Neural cell (in vitro differentiated cells): ENCODE measurements at regions not wholly inside any gene's neighbourhood (a gene's known extent, or its start where the extent isn't known, plus 50 kb on each side); places are given as distances from the start of the nearest gene placed in this dataset.

Source experiments
- H2AFZ ChIP-seq: fragments of 200-600, 300-800 bp; sonication (generic), shearing (Covaris generic); 2 replicates; pipeline ENCODE4 v1.6.0; 2014; ENCODE audit warnings: low read depth, mild to moderate bottlenecking, antibody characterized with exemption, low read length, moderate library complexity
- H3F3A ChIP-seq: fragments of 200-600 bp; shearing (Covaris generic); 2 replicates; pipeline ENCODE4 v1.6.1; 2016; ENCODE audit warnings: mild to moderate bottlenecking, moderate library complexity, mixed read lengths, antibody characterized with exemption, low read length; ENCODE audit not compliant: insufficient read depth, poor library complexity, severe bottlenecking
- H3K27ac ChIP-seq: fragments of 200-600, 300-800 bp; sonication (generic), shearing (Covaris generic); 2 replicates; pipeline ENCODE4 v1.5.1; 2014; ENCODE audit warnings: mild to moderate bottlenecking, low read length, moderate library complexity
- H3K27me3 ChIP-seq: fragments of 300-800, 200-600 bp; sonication (generic), shearing (Covaris generic); 2 replicates; pipeline ENCODE4 v1.6.0; 2014; ENCODE audit warnings: mild to moderate bottlenecking, low read depth, low read length, moderate library complexity; ENCODE audit not compliant: insufficient read depth
- H3K36me3 ChIP-seq: fragments of 300-800, 200-600 bp; sonication (generic), shearing (Covaris generic); 2 replicates; pipeline ENCODE4 v1.5.1; 2014; ENCODE audit warnings: mild to moderate bottlenecking, antibody characterized with exemption, low read length, moderate library complexity; ENCODE audit not compliant: insufficient read depth
- H3K4me2 ChIP-seq: fragments of 300-800, 200-600 bp; sonication (generic), shearing (Covaris generic); 2 replicates; pipeline ENCODE4 v1.6.0; 2014; ENCODE audit warnings: mild to moderate bottlenecking, low read length
- H3K4me3 ChIP-seq: fragments of 300-800, 200-600 bp; sonication (generic), shearing (Covaris generic); 2 replicates; pipeline ENCODE4 v1.5.1; 2014; ENCODE audit warnings: mild to moderate bottlenecking, low read length, moderate library complexity
- H3K79me2 ChIP-seq: fragments of 200-600 bp; shearing (Covaris generic); replicated peaks from 2 replicates; pipeline ENCODE4 v1.6.0; 2014; ENCODE audit warnings: mild to moderate bottlenecking, low read length, moderate library complexity; ENCODE audit not compliant: insufficient read depth
- H3K9ac ChIP-seq: fragments of 300-800, 200-600 bp; sonication (generic), shearing (Covaris generic); 2 replicates; pipeline ENCODE4 v1.6.1; 2016; ENCODE audit warnings: mild to moderate bottlenecking, low read length, mixed read lengths
- H3K9me2 ChIP-seq: fragments of 200-600 bp; shearing (Covaris generic); 2 replicates; pipeline ENCODE4 v1.6.1; 2016; ENCODE audit warnings: mild to moderate bottlenecking, low read length, mixed read lengths; ENCODE audit not compliant: insufficient read depth
- H3K9me3 ChIP-seq: fragments of 200-600, 300-800 bp; sonication (generic), shearing (Covaris generic); 2 replicates; pipeline ENCODE4 v1.6.1; 2016; ENCODE audit warnings: mild to moderate bottlenecking, mixed run types, low read length, moderate library complexity, mixed read lengths
- H4K20me1 ChIP-seq: fragments of 200-600 bp; shearing (Covaris generic); 2 replicates; pipeline ENCODE4 v1.6.1; 2016; ENCODE audit warnings: mild to moderate bottlenecking, mixed run types; ENCODE audit not compliant: insufficient read depth
- CTCF ChIP-seq: fragments of 450-650 bp; IDR thresholded peaks from 2 replicates; pipeline ENCODE4 v1.5.1; 2014; ENCODE audit warnings: antibody characterized with exemption, mild to moderate bottlenecking, moderate library complexity; ENCODE audit not compliant: poor library complexity, severe bottlenecking
- EP300 ChIP-seq: fragments of 450-650 bp; conservative IDR thresholded peaks from 2 replicates; pipeline ENCODE4 v1.6.1; 2014; ENCODE audit warnings: antibody characterized with exemption, mild to moderate bottlenecking, moderate library complexity; ENCODE audit not compliant: poor library complexity, severe bottlenecking
- EZH2 ChIP-seq: fragments of 200-600, 300-800 bp; shearing (Covaris generic), sonication (generic); IDR thresholded peaks from 2 replicates; pipeline ENCODE4 v1.6.1; 2014; ENCODE audit warnings: antibody characterized with exemption, low read length, borderline replicate concordance, mild to moderate bottlenecking; ENCODE audit not compliant: insufficient read depth, poor library complexity, severe bottlenecking
- MXI1 ChIP-seq: fragments of 450-650 bp; conservative IDR thresholded peaks from 2 replicates; pipeline ENCODE4 v1.6.1; 2014; ENCODE audit warnings: antibody characterized with exemption, mild to moderate bottlenecking; ENCODE audit not compliant: poor library complexity, severe bottlenecking
- POLR2AphosphoS5 ChIP-seq: IDR thresholded peaks from 2 replicates; pipeline ENCODE4 v1.6.1; 2012
- RAD21 ChIP-seq: fragments of 450-650 bp; conservative IDR thresholded peaks from 2 replicates; pipeline ENCODE4 v1.6.1; 2014; ENCODE audit warnings: antibody characterized with exemption, mild to moderate bottlenecking, moderate library complexity
- REST ChIP-seq: IDR thresholded peaks from 2 replicates; pipeline ENCODE4 v1.6.1; 2012; ENCODE audit warnings: borderline replicate concordance
- SMC3 ChIP-seq: fragments of 450-650 bp; conservative IDR thresholded peaks from 2 replicates; pipeline ENCODE4 v1.6.1; 2014; ENCODE audit warnings: antibody characterized with exemption, mild to moderate bottlenecking, moderate library complexity; ENCODE audit not compliant: poor library complexity
- TAF1 ChIP-seq: IDR thresholded peaks from 2 replicates; pipeline ENCODE4 v1.6.1; 2012; ENCODE audit warnings: low read depth

- Histone ChIP-seq H3K27ac (no peak overlapping the region), H2AFZ (no peak overlapping the region), H4K20me1 (no peaks in the 10 kb centered on the region), H3K79me2 (no peaks in the 10 kb centered on the region), H3K9me3 (no peaks in the 10 kb centered on the region), H3K36me3 (no peaks in the 10 kb centered on the region), H3K27me3 (no peaks in the 10 kb centered on the region), H3K9ac (no peak overlapping the region), H3K4me3 (no peak overlapping the region), H3K4me2 (no peak overlapping the region), H3F3A (no peaks in the 10 kb centered on the region), H3K9me2 (no peaks in the 10 kb centered on the region)
- no peak for TF ChIP-seq REST
- no peak for TF ChIP-seq MXI1
- TF ChIP-seq RAD21: no peak
- no peak for TF ChIP-seq CTCF
- TF ChIP-seq EP300: no peak
- TF ChIP-seq SMC3: no peak
- TF ChIP-seq EZH2: no peak
- no peak for TF ChIP-seq POLR2AphosphoS5
- TF ChIP-seq TAF1: no peak
Observed at GRCh38 chr1:70719154-70719553, 308.1 kb downstream of the CTH start.

GRCh38 chr1:70720109-70720508 lies 309.0 kb downstream of the CTH start:
- Histone ChIP-seq H3K9me3 (no peaks in the 10 kb centered on the region), H3K79me2 (no peaks in the 10 kb centered on the region), H3K27me3 (no peaks in the 10 kb centered on the region), H3F3A (no peaks in the 10 kb centered on the region), H4K20me1 (no peaks in the 10 kb centered on the region), H3K36me3 (no peaks in the 10 kb centered on the region), H3K9me2 (no peaks in the 10 kb centered on the region), H3K9ac (no peak overlapping the region), H2AFZ (no peak overlapping the region), H3K27ac (no peak overlapping the region), H3K4me2 (no peak overlapping the region), H3K4me3 (no peak overlapping the region)
- TF ChIP-seq SMC3 (no peak), RAD21 (no peak), EP300 (no peak), POLR2AphosphoS5 (no peak), EZH2 (no peak), CTCF (no peak), TAF1 (no peak), MXI1 (no peak), REST (no peak)
